NCI-H524 treated with DMSO at 0.1 percent for 48 hours (cell line): ENCODE measurements at regions not wholly inside any gene's neighbourhood (a gene's known extent, or its start where the extent isn't known, plus 50 kb on each side); places are given as distances from the start of the nearest gene placed in this dataset.

ENCODE experiments used
- DNase-seq: peaks from one replicate; lab custom pipeline; 2025; lab: John Stamatoyannopoulos, UW

DNA sequence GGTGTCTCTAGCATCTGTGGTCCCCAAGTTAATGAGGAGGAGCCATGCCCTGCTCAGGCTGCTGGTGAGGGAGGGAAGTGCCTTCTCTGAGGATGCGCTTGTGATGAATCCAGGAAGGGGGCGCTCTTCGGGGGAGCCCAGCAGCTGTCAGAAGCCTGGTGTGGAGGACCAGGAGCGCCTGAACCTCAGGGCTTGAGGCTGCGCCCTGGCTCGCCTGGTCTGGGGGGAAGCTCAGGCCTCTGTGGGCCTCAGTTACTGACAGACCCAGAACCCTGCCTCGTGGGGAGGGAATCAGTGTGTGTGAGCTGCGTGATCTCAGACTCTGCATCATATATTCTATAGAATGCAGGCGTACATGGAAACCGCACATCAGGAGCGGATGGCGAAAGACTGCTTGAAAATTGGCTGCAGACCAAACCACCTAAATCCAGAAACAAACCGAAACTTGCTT lies 126.1 kb downstream of the SEC14L1 start:
- DNase-seq: no peak

DNA sequence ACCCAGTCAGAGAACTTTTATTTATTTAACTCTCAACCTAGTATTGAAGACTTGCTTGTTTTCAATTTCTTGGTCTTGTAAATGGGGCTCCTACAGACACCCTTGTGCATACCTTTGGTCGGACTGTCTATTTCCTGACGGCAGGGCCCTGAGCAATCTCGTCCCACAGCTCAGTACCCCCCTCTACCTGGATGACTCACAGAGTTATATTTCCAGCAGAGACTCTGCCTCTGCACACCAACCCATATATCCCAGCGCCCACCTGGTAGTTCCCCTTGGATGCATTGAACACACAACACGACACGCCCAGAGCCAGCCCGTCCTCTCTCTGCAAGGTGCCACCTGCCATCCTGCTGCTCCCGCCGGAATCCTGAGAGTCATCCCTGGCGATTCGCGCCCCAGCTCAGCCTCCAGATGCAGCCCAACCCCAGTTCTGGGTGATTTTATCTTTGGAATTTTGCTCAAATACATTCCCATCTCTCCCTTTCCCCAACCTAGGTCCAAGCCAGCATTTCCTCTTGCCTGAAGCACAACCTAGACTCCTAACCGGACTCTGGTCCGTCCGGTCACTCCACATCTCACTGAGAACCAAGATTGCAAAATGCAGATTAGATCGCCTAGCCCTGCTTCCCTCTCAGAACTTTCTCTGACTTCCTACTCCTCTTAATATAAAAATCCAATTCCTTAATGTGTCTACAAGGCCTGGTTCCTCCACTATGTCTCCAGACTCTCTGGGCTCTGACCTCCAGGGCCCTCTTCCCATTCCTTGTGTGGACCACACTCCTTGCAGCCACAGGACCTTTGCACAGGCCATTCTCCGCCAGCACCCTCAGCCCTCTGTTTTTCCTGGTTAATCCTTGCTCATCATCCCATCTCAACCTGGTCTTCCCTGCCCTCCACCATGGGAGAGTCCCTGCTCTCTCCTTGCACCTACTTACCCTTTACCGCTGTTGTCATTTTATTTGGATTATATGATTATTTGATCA lies 129.2 kb downstream of the SEC14L1 start:
- DNase-seq: no peak

DNA sequence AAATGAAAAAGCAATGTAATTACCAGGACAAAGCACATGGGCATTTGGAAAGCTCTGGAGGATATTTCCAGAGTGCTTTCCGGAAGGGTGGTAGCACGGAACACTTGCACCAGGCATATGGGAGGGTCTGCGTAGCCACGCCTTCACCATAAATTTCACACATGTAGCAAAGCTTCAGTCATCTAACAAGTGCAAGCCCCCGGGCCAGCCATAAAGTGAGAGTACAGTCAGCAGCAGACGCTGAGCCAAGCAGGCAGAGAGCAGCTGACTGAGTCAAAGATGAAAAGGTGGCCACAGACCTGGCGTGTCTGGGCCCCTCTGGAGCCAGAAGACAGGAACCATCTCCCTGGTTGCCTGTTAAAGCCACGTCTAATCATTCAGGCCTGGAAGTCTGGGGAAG lies 130.6 kb downstream of the SEC14L1 start:
- no peak for DNase-seq

DNA sequence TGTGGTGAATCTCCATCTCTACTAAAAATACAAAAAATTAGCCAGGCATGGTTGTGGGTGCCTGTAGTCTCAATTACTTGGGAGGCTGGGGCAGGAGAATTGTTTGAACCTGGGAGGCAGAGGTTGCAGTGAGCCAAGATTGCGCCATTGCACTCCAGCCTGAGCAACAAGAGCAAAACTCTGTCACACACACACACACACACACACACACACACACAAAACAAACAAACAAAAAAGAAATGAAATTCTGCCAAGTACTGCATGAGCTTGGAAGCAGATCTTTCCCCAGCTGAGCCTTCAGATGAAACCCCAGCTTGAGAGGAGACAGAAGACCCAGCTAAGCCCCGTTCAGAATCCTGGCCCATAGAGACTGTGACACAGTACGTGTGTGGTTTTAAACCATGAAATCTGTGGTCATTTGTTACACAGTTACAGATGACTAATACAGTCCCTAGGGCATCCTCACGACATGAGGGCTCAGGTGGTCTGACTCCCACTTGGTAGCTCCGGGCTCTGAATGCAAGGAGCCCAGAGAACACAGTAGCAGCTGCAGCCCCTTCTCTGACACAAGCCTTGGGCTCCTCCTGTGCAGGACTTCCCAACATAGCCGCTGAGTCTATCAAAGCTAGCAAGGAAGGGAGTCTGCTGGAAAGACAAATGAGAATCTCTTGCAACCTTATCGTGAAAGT lies 132.8 kb downstream of the SEC14L1 start:
- no peak for DNase-seq

- DNase-seq: no peak
Measured at GRCh38 chr17:77274096-77274845, 133.5 kb downstream of the SEC14L1 start.

GRCh38 chr17:77279448-77280303 lies 138.9 kb downstream of the SEC14L1 start:
- no peak for DNase-seq

DNA sequence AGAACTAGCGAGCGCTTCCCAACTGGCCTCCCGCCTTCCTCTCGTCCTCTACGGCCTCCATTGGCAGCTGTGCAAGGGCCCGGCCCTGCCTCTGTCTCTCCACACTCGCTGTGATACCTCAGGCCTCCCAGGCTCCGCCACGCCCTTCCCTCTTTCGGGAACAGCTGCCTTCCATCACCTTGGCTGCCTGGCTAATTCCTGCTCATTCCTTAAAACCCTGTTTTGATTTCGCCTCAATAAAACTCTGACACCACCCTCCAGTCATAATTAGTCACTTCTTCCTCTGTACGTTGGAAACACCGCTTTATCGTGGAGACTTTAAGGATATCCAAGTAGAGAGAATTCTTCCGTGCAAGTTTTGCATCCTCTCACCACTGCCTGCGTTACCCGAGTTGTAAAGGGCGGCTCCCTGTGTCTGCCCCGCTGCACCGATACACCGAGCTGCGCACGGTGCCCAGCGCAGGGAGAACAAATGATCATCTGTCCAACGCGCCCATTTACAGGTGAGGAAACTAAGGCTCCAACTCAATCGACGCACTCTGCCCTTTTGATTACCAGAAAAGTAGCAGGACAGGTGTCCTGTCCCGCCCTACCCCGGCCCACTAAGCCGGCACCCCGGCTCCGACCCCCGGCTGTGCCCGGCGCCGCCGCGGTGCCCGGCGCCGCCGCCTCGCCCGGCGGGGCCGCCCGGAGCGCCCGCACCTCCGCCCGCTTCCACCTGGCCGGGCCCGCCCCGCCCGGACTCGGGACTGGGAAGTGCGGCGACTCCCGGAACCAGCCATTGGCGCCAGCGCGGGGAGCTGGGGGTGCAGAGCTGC lies 139.7 kb downstream of the SEC14L1 start:
- no peak for DNase-seq

DNA sequence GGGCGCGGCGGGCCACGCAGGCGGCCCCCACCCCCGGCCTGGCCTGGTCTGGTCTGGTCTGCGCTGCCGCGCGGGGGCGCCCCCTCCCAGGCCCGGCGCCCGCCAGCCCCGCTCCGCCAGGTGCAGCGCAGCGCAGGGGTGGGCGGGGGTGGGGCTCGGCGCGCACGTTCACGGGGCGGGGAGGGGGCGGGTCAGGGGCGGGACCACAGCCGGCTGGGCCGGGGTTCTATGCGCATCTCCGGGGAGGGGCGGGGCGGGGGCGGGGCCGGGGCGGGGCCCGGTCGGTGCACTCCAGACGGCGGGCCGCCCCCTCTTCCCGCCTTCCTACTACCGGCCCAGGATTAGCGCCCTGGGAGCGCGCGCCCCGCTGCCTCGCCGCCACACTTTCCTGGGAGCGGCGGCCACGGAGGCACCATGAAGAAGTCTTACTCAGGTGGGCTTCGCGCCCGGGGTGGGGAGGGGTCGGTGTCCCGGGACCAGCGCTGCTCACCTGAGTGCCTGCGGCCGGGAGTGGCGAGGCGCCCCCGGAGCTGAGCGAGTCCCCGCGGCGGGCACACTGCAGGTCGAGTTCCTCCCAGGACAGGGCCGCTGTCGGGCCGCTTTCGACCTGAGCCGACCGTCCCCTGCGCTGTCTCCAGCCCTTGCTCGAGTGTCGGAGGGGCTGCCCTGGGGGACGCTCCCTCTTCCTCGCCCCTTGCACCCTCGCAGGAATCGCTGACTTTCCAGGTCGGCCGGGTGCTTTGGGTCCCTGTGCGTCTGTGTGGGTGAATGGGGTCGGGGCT lies 140.5 kb downstream of the SEC14L1 start:
- DNase-seq: peak; percentile 21

- DNase-seq: no peak
Measured at GRCh38 chr17:77281904-77282367, 141.2 kb downstream of the SEC14L1 start.

GRCh38 chr17:77282524-77283515 lies 142.1 kb downstream of the SEC14L1 start:
- no peak for DNase-seq

GRCh38 chr17:77284023-77284617 lies 143.4 kb downstream of the SEC14L1 start:
- no peak for DNase-seq

GRCh38 chr17:77285594-77286390 lies 145.0 kb downstream of the SEC14L1 start:
- no peak for DNase-seq

DNA sequence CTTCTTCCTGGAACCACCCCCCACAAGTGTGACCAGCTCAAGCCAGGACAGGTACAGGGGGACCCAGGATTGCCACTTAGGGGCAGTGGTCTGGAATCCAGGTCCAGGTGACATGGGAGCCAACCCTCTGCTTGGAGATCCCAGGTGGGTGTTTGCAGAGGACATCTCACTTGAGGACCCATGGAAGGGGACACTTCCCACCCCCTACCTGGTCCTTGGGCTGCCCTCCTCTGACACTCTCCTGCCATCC lies 145.5 kb downstream of the SEC14L1 start:
- no peak for DNase-seq

DNA sequence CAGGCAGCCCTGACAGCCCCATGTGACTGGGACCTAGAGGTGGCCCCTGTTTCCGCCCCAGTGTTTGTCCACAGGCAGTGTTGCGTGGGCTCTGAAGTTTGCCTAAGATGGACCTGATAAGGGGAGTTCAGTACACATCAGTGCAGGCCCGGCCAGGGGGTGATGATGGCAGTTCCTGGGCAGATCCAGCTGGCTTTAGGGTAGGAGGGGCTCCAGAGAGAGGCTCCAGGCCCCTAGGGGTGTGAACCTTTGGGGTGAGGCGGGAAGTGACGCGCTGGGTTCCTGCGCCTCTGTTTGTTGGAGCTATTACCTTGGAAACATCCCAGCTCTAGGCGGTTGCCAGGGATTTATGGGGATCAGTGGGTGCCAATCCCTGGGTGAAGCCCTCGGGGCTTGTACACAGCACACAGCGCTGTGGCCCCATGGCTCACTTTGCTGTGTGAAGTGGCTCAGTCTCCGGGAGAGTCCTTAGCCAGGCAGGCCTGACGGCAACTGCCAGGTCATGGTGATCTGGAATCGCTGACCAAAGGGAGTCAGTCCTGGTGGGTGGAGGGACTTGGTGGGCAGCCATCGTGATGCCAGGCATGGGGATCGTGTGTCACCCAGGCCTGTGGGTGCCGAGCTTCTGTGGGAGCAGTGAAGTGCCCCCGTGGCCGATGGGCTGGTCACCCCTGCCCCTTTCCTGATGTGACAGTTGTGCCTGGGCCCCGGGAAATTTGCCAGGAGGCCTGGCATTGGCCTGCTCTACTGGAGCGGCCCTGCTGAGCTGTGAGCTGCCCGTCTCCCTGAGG lies 146.1 kb downstream of the SEC14L1 start:
- no peak for DNase-seq

- DNase-seq: no peak
Measured at GRCh38 chr17:77287432-77288068, 146.8 kb downstream of the SEC14L1 start.

GRCh38 chr17:77288115-77288619 lies 147.4 kb downstream of the SEC14L1 start:
- DNase-seq: no peak
